ENCODE measurements at regions not wholly inside any gene's neighbourhood (a gene's known extent, or its start where the extent isn't known, plus 50 kb on each side); places are given as distances from the start of the nearest gene placed in this dataset.

DNA sequence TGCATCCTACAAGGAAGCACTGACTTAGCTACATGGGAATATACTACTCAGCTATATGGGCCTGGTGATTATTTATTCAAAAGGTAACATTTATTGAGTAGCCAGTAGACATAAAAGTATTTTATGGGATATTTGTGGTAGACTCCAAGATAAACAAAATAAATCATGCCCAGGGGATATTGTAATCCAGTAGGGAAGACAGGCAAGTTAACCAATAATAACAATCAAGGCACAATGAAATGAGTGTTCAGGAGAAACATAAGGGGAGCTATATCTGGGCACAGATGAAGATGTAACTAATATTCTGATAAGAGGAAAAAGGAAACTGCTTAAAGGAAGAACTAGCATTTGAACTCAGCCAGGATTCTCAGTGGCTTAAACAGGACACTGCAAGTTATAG, 161.4 kb upstream of the MTNR1B start:
- DNase-seq (ENCODE audit: insufficient read length, low spot score) (no peak), FAIRE-seq (no peak)

DNA sequence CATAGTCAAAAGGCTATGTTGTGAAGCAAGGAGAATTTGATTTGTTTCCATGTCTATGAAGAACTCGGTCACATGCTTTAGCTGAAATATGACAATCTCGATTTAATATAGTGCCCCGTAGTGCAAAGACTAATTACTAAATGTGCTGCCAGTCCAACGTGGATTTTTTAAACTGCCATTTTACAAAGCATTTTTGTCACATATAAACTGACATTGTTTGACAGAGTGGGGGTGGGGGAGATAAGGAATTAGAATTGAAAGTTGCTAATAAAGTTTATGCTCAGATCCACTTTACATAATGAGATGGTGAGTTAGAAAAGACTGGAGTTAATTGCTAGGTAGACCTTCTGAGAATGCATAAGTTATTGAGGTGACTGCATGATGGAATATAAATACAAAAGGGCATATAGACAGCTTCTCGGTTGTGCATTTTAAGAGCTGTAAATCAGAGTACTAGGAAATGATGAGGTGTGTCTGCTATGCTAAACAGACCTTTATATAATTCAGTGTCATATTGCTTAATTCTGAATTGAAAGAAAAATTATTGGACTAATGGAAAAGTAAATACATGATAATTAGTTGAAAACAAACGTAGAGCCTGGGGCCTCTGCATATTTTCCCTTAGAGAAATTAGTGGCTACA, 158.9 kb upstream of the MTNR1B start:
- FAIRE-seq (no peak), DNase-seq (ENCODE audit: insufficient read length, low spot score) (no peak)

DNA sequence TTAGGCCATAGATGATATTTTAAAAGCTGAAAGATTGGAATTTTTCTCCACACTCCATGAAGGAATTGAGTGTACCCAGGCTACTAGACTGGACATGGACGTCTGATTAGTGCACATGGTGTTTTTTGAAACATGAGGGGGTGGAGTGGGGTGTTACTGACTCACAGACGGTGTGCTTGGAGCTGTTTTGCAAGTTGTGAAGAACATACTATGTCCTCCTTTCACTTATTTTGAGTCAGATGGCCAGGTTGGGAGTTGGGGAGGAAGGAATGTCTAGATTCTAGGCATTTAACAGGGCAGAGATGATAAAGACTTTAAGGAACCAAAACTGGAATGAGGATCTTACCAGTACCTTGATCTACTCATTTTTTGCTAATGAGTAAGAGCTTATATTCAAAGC, 158.1 kb upstream of the MTNR1B start:
- FAIRE-seq (no peak), DNase-seq (ENCODE audit: insufficient read length, low spot score) (no peak)

GRCh38 chr11:92812841-92813240, 156.6 kb upstream of the MTNR1B start:
- no peak for FAIRE-seq
- no peak for DNase-seq (ENCODE audit: insufficient read length, low spot score)

GRCh38 chr11:92819830-92820229, 149.6 kb upstream of the MTNR1B start:
- no peak for DNase-seq (ENCODE audit: insufficient read length, low spot score)
- no peak for FAIRE-seq

GRCh38 chr11:92820860-92821259, 148.6 kb upstream of the MTNR1B start:
- DNase-seq (ENCODE audit: insufficient read length, low spot score) (no peak), FAIRE-seq (no peak)

- FAIRE-seq (no peak), DNase-seq (ENCODE audit: insufficient read length, low spot score) (no peak)
Measured at GRCh38 chr11:92822410-92822809, 147.0 kb upstream of the MTNR1B start.

- FAIRE-seq: no peak
- no peak for DNase-seq (ENCODE audit: insufficient read length, low spot score)
Measured at GRCh38 chr11:92826136-92826535, 143.3 kb upstream of the MTNR1B start.

DNA sequence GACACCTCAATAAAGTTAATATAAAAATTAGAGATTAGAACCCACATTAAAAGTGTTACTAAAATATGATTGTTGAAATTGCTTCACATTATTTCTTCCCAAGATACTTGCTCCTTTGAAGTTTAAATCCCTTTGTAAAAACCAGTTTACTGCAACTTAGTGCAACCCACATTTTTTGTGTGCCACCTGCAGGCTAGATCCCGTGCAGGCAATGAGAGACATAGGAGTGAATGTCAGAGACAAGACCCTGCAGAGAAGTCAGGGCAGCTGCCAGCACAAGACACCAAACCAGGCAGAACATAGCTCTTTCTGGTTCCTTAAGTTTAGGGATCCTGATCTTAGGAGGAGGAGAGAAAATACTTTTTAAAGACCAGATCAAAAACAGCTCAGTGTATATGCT, 142.8 kb upstream of the MTNR1B start:
- no peak for FAIRE-seq
- DNase-seq (ENCODE audit: insufficient read length, low spot score): no peak

GRCh38 chr11:92827132-92827531, 142.3 kb upstream of the MTNR1B start:
- no peak for FAIRE-seq

GRCh38 chr11:92828556-92828955, 140.9 kb upstream of the MTNR1B start:
- FAIRE-seq (no peak), DNase-seq (ENCODE audit: insufficient read length, low spot score) (no peak)

More at GRCh38 chr11:92827132-92827531, 142.3 kb upstream of the MTNR1B start:
- no peak for DNase-seq (ENCODE audit: insufficient read length, low spot score)

DNA sequence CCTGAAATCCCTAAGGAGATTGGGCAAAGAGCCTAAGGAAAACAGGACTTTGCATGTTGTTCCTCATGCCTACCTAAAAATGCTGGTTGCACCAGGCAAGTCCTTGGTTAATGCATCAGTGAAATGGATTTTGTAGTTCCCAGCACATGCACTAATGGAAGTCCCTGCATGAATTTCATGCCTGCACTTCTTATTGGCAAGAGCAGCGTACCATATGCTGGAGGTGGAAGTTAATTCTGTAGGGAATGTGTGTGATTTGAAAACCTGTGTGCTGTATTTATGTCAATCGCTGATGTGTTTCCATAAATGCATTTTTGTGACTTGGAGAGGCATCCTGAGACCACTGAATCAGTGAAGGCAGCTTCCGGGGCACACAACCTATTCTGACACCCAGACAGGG, 140.3 kb upstream of the MTNR1B start:
- DNase-seq (ENCODE audit: insufficient read length, low spot score) (no peak), FAIRE-seq (no peak)

- no peak for DNase-seq (ENCODE audit: insufficient read length, low spot score)
- FAIRE-seq: no peak
Measured at GRCh38 chr11:92829671-92830070, 139.8 kb upstream of the MTNR1B start.

DNA sequence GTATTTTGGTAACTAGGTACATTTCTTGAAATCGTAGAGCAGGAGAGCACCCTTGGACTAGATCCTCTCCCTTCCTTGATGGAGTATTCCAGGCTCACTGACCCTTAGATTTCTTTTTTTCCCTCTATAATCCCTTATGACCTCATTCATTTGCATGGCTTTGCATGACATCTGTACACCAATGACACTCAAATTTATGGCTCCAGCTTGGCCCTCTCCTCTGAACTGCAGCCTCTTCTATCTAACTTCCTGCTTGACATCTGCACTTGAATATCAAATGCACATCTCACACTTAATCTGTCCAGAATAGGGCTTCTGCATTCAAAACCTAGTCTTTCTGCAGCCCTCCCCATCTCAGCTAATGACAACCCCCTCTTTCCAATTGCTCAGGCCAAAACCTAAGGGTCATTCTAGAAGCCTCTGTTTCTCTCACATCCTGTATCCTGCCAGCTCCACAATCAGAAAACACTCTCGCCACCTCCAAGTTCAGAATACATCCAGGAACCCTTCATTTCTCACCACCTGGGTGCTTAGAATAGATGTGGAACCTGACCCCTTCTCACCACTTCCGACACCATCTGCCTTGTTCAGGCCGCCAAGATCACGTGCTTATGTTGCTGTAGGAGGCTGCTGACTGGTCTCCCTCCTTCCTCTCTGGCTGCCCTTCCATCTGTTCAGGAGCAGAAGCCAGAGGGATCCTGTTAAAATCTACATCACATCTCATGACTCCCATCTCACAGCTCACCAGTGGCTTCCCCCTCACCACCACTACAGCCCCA, 138.9 kb upstream of the MTNR1B start:
- DNase-seq (ENCODE audit: insufficient read length, low spot score) (no peak), FAIRE-seq (no peak)

DNA sequence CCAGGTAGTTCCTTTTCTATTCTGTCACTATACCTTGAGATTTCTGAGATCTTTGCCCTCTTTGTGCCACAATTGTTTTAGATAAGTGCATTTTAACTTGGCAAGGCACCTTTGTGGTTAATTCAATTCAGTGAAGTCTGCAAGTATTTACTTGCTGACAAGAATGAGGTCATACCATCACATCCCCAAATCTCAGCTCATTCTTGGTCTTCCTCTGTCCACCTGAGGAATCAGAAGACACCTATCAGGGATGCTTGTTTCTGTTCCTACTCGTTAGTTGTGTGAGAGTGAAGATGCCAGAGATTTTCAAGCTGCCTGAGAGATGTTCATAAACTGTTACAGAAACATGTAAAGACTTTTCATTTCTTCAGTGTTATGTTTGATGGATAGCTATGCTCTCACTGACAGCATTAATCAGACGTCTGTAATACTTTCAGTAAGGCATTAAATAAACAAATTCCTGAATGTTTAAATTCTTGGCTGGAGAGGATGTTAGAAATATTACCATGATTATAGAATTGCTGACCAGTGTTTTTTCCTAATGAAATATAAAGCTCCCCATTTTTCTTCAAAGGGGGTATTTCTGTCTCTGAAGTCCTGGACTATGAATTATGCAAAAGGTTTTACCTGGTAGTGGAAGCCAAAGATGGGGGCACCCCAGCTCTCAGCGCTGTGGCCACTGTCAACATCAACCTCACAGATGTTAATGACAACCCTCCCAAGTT, 135.0 kb upstream of the MTNR1B start:
- FAIRE-seq (no peak), DNase-seq (ENCODE audit: insufficient read length, low spot score) (no peak)

- DNase-seq (ENCODE audit: insufficient read length, low spot score) (no peak), FAIRE-seq (no peak)
Measured at GRCh38 chr11:92837595-92837994, 131.9 kb upstream of the MTNR1B start.

DNA sequence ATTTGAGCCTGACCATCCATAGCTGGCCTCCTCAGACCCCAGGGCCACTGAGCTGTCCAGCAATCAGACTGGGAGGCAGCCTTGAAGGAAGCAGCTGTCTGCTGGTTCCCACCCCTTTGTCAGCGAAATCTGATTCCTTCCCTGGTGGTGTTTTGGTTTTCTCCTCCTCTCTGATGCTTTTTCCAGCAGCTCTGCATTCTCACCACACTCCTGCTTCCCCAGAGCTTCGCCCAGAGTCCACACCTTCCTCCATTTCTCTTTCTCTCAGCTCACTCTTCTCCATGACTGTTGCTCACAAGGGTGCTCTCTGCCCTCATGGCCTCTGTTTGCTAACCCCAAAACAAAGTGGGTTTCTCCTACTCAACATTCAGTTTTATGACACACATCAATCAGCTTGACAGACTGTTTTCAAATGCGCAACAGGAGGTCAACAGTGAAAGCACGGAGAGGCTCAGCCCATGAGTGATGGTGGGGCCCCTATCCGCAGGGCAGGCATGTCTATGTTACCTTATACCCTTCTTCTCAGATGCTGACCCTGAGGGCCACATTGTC, 130.6 kb upstream of the MTNR1B start:
- DNase-seq (ENCODE audit: insufficient read length, low spot score) (no peak), FAIRE-seq (no peak)

DNA sequence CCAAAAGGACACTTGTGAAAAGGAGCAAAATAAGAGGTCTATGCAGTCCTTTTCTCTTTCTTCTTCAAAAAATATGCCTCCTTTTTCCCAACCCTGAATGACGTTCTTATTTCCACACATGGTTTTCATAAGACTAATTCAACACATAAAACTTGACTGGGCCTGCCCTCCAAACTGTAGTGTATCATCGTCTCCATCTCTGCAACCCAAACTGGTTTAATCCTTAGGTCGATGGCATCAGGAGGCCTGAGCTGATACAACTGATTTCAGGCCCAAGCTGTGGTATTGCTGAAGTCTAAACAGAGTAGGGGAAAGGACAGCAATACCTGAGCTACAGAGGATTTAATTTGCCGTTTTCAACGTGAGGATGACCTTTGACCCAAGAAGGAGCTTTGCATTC, 130.0 kb upstream of the MTNR1B start:
- FAIRE-seq (no peak), DNase-seq (ENCODE audit: insufficient read length, low spot score) (no peak)

DNA sequence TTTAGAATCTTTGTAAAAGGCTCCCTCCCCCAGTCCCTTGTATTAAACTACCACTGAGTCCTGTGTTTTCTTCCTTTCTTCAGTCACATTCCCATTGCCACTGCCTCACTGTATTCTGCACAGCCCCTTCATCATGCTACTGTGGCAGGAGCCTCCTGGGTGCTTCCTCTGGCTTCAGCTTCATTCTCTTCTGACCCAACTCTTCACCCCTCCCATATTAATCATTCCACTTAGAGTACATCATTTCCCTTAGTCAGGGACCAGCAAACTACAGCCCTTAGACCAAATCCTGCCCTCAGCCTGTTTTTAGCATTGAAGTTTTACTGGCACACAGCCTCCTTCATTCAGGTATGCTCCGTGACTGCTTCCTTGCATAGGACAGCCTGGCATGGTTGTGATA, 127.7 kb upstream of the MTNR1B start:
- DNase-seq (ENCODE audit: insufficient read length, low spot score): no peak

GRCh38 chr11:92843455-92843854, 126.0 kb upstream of the MTNR1B start:
- no peak for FAIRE-seq
- no peak for DNase-seq (ENCODE audit: insufficient read length, low spot score)

More for the DNA sequence above, 127.7 kb upstream of the MTNR1B start:
- no peak for FAIRE-seq

- DNase-seq (ENCODE audit: insufficient read length, low spot score): no peak
- no peak for FAIRE-seq
Measured at GRCh38 chr11:92844197-92844596, 125.3 kb upstream of the MTNR1B start.

Measured in HTR-8/SVneo (cell line).